HG02571 (cell line): ENCODE measurements at regions not wholly inside any gene's neighbourhood (a gene's known extent, or its start where the extent isn't known, plus 50 kb on each side); places are given as distances from the start of the nearest gene placed in this dataset.
"Not testable (repeated sequence)": the region's sequence is repeated elsewhere in the genome, so short reads cannot be mapped to it uniquely, and the experiment has no call there.

ENCODE experiments used
- ATAC-seq: cut with Tn5 transposase; IDR thresholded peaks from one replicate; pipeline ENCODE4 v1.9.1; 2021; ENCODE audit warnings: mild to moderate bottlenecking, moderate library complexity; ENCODE audit not compliant: unreplicated experiment

GRCh38 chr4:111228874-111229273 lies 606.0 kb upstream of the PITX2 start:
- ATAC-seq: no peak

DNA sequence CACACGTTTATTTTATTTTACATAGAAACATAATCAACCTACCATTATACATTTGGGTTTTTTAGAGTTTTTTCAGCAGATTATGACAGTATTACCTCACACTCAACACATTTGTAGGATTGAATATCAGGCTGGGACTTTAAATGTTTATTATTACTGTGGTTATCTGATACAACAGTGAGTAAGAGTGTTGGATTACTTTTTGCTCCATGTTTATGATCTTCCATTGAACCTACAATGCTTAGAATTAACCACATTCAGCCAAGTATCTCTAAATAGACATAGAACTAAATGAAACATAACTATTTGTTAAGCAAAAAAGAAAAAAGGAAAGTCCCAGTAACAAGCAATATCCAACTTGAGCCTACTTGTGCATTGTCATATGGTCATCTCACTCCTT lies 607.4 kb upstream of the PITX2 start:
- no peak for ATAC-seq

DNA sequence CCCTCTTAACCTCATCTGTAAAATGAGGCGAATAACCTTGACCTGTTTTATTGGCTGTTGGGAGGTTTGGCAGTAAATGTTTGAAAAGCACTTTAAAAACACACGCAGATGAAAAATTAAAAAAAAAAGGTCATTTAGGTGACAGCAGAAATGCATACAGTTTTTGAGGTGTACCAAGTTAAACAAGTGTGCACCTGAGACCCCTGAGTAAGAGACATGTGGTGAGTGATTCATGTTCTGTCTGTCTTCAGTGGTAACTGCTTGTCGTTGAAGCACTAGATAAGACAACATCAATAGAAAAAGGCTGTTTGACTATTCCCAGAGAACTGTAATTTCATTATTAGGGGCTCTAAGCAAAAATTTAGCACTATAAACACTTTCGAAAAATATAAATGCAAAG lies 608.4 kb upstream of the PITX2 start:
- ATAC-seq: no peak

DNA sequence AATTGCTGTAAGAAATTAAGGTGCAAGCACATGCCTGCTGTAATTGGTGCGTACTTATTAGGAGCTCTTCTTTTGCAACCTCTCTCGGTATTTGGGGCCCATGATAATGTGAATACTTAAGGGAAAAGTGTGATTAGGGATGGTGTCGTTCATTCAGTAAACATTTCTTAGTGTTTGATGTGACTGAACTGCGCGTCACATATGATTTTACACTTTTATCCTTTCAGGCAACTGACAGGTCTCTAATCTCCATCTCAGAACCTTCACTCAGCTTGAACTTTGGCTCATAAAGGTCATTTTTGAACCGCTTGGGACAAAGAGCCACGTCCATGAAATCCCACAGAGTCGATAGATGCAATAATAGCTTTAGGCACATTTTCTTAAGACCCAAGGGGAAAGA lies 612.1 kb upstream of the PITX2 start:
- no peak for ATAC-seq

DNA sequence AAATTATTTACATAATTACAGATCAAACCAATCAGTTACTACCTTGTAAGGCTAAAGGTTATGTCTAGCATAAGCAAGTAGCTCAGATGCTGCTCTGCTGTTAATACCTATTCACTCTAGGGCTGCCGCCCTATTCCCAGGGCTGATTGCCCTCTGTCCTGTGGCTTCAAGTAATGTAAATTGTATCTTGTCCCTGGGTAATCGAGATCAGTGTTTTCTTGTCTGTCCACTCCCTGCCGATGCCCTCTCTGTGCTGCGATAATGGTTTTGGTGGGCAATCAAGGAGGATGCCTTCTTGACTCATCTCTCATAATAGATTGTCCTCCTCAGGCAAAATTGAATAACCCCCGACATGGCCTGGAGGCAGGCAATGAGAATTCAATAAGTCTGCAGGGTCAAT lies 641.0 kb upstream of the PITX2 start:
- no peak for ATAC-seq

DNA sequence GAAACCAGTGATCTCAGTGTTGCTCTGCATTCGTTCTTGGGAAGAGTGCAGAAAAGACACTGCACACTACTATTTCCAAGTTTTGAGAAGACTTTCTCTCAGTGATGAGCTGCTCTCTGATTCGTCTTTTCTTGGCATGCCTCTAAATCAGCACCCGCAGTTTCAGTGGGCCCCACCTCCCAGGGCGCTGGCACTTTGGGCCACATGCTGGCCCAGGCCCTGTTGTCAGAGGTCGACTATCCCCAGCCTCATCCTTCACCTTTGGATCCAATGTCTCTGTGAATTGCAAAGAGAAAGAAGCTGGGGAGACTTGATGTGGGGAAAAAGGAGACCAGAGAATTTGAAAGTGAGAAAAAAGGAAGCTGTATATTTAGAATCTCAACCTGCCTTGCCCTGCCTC lies 644.1 kb upstream of the PITX2 start:
- ATAC-seq: no peak

- no peak for ATAC-seq
Observed at GRCh38 chr4:111267786-111268185, 644.9 kb upstream of the PITX2 start.

DNA sequence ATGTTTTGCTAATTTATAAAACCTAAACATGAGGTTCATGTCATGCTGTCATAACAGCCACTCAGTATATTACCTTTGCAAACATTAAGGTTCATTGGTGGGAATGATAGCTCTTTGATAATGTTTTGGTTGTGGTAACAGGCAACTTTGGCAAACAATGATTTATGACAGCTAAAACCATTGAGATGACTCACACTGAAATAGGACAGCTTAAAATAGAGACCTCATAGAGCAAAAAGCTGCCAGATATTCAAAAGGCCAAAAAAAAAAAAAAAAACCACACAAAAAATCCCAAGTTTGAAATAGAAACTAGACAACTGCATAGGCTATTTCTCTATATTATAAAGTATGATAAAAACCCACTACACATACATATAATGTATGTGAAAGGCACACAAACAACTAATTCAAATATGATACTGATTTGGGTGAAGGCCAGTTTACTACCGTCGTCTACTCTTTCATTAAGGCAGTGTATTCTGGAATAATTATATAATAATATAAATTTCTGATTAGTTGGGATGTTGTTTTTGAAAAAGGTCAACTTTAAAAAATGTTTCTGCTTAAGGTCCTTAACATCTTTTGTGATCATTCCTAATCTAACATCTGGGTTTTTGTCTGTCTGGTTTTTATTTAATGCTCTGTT lies 646.0 kb upstream of the PITX2 start:
- no peak for ATAC-seq

DNA sequence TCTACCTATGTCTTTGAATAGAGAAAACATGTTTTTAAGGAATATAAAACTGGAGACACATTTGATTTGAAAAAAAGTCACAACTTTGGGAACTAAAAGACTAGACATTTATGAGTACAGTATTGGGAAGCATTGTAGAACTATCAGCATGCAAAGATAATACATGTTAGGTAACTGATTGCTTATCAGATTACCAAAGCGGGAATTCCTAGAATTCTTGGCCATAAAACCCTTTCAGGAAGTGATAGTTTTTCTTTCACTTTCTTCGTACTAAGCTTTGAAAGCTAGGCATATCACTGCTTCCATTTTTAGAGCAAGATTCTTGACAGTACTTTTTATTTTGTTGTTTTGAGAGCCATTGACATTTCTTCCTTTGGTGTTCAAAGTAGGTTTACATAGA lies 646.6 kb upstream of the PITX2 start:
- no peak for ATAC-seq

DNA sequence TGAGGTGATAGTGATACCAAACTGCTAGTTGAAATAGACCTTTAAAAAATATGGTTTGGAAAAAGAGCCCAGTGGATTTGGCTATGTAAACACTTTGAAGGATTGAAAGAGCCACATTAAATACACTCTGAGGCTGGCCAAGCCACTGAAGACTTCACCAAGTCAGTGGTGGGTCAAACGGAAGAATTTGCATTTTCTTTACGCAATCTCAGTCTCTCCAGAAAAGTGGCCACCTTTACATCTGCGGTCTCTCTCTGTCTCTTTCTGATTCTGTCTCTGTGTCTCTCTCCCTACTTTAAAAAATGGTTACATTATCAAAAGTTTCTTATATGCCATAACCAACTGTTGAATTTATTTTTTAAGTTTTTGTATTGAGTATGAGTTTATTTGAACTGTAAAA lies 651.2 kb upstream of the PITX2 start:
- no peak for ATAC-seq

GRCh38 chr4:111274486-111274885 lies 651.6 kb upstream of the PITX2 start:
- ATAC-seq: no peak

DNA sequence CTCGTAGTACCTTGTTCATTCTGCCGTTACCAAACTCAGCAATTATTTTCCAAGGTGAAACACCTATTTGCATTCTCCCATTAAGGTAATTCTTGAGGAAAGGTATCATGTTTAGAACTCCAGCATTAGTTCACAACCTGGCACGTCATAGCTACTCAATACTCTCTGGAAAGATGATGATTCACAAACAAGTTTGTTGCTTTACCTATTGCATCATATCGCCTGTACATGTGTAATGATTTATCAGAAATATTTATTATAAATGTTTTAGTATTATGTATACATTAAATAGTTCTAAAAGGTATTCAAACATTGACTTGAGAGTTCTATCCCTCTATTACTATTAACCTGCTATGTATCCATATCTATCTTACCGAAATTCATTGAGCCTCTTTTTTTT lies 658.3 kb upstream of the PITX2 start:
- no peak for ATAC-seq

DNA sequence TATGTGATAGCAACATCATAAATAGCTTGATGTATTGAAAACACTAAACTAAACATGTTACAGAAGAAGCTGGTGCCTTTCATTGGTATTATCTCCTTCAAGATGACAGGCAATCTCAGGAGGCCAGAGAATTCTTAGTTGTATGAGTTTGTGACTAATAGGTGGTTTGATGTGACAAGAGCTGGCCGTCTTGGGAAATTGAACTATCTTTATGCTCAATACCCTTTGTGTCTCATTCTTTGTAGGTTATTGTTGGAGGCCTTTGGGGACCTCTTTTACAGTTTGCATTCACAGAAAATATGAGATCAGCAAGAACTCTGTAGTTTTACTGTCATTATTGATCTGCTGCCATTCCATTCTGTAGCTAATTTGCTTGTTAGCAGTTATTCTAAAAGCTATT lies 659.2 kb upstream of the PITX2 start:
- ATAC-seq: no peak

GRCh38 chr4:111283066-111283677 lies 660.3 kb upstream of the PITX2 start:
- peak; percentile 66 for ATAC-seq

DNA sequence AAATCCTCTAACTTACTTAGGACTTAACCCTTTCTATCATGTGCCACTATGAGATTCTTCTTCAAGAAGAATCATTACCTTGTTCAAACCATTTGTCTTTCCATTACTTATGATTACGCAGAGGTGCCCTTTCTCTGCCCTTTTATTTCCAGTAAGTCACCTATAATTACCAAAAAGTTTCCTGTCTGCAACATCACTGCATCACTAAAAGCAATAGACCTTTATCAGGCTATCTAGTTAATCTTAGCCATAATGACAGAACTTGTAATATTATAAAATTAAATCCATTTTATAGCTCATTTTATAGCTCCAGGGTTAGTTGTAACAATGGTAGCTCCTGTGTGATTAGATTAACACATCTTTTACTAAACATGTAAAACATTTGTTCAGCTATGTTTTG lies 673.6 kb upstream of the PITX2 start:
- no peak for ATAC-seq

DNA sequence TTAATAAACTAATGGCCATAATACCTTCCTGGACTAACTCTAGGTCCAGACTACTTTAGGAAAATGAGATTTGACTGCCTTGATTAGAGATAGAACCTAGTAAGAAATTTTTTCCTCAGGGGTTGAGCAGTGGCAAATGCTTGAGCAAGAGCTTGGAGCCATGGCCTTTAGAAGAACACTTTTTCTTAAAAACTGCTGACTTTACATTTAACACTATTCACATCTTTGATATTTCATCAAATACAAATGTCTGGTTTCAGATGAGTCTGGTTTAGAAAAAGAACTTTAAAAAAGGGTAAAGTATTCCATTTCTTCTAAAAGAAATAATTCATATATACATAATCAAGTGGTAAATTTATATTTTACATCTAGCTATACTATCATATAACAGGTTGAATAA lies 680.9 kb upstream of the PITX2 start:
- ATAC-seq: no peak

- ATAC-seq: no peak
Observed at GRCh38 chr4:111323496-111323895, 700.6 kb upstream of the PITX2 start.

- ATAC-seq: no peak
Observed at GRCh38 chr4:111323916-111324315, 701.0 kb upstream of the PITX2 start.

- no peak for ATAC-seq
Observed at GRCh38 chr4:111326450-111326849, 703.6 kb upstream of the PITX2 start.

DNA sequence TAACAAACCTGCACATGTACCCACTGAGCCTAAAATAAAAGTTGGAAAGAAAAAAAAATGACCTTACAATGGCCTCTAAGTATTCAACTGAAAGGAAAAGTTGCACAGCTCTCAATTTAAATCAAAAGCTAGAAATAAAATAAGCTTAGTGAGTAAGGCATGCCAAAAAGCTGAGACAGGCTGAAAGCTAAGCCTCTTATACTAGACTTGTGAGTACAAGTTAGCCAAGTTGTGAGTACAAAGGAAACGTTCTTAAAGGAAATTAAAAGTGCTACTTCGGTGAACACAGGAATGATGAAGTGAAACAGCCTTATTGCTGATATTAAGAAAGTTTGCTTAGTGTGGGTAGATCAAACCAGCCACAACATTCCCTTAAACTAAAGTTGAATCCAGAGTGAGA lies 707.9 kb upstream of the PITX2 start:
- no peak for ATAC-seq

- ATAC-seq: no peak
Observed at GRCh38 chr4:111334361-111334760, 711.5 kb upstream of the PITX2 start.

- not testable (repeated sequence) for ATAC-seq
Observed at GRCh38 chr4:111337186-111337876, 714.5 kb upstream of the PITX2 start.
